ENCODE measurements at regions not wholly inside any gene's neighbourhood (a gene's known extent, or its start where the extent isn't known, plus 50 kb on each side); places are given as distances from the start of the nearest gene placed in this dataset.

DNA sequence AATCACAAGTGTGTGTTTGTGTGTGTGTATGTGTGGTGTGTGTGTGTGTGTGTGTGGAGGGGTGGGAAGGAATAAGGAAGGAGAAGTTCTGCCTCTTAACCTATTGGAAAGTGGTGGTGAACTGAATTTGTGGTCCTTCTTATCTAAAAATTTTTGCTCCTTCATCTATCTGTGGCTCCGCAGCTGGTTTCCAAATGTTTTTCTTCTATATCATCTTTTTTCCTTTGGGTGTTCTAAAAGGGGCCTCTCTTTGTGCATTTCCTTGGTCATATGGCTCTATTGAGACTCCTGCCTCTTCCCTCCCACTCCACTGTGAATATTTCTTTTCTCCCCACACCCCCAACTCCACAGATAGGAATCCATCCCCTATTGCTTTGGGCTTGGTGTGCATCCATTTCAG, 254.9 kb upstream of the CWC22 start:
- no peak for DNase-seq (ENCODE audit: low read depth)
- no peaks in the 10 kb centered on the region for H3K36me3 ChIP-seq (ENCODE audit: control insufficient read depth, insufficient read depth, low read length)
- H3K27me3 ChIP-seq (ENCODE audit: control insufficient read depth, insufficient read depth, low read length), result no peaks in the 10 kb centered on the region
- no peak overlapping the region for H3K4me3 ChIP-seq (ENCODE audit: low read depth, low read length)
- TF ChIP-seq CTCF (IDR thresholded peaks at IDR 0.05; ENCODE audit: insufficient read depth, low read length, poor library complexity, severe bottlenecking), result no peak

DNA sequence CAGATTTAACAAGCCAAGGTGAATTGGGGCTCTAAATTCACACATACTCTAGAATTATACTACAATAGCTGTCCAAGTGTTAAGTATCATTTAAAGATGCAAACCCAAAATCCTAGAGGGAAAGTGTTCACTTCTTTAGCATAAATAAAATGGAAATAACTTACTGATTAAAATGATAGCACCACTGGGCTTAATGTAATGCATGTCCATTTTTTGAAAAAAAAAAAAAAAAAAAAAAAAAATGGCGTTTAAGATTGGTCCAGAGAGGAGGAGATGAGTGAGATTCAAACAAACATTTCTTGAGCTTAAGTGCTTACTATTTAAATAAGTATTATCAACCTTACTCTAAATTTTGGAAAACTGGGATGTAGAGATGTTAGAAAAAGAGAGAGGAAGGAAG, 251.5 kb upstream of the CWC22 start:
- no peak for DNase-seq (ENCODE audit: low read depth)
- Histone ChIP-seq H3K27me3 (ENCODE audit: control insufficient read depth, insufficient read depth, low read length) (no peaks in the 10 kb centered on the region), H3K4me3 (ENCODE audit: low read depth, low read length) (no peak overlapping the region), H3K36me3 (ENCODE audit: control insufficient read depth, insufficient read depth, low read length) (no peaks in the 10 kb centered on the region)
- TF ChIP-seq CTCF (IDR thresholded peaks at IDR 0.05; ENCODE audit: insufficient read depth, low read length, poor library complexity, severe bottlenecking), result no peak

- DNase-seq (ENCODE audit: low read depth), result no peak
- no peak overlapping the region for H3K4me3 ChIP-seq (ENCODE audit: low read depth, low read length)
- H3K27me3 ChIP-seq (ENCODE audit: control insufficient read depth, insufficient read depth, low read length), result no peaks in the 10 kb centered on the region
- TF ChIP-seq CTCF (IDR thresholded peaks at IDR 0.05; ENCODE audit: insufficient read depth, low read length, poor library complexity, severe bottlenecking), result no peak
- H3K36me3 ChIP-seq (ENCODE audit: control insufficient read depth, insufficient read depth, low read length), result no peaks in the 10 kb centered on the region
These were observed 251.0 kb upstream of the CWC22 start for GRCh38 chr2:180258041-180258537.

DNA sequence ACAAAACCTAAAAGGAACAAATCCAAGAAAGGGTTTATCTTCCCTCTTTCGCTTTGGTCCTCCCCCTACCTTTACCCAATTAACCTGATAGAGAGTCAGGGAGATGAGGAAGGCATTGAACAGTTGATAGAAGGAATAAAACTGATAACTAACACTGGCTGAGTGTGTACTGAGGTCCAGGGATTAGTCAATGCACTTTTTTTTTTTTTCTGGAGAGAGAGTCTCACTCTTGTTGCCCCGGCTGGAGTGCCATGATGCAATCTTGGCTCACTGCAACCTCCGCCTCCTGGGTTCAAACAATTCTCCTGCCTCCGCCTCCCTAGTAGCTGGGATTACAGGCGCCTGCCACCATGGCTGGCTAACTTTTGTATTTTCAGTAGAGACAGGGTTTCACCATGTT, 250.2 kb upstream of the CWC22 start:
- no peak overlapping the region for H3K4me3 ChIP-seq (ENCODE audit: low read depth, low read length)
- no peak for DNase-seq (ENCODE audit: low read depth)
- H3K27me3 ChIP-seq (ENCODE audit: control insufficient read depth, insufficient read depth, low read length), result no peaks in the 10 kb centered on the region
- TF ChIP-seq CTCF (IDR thresholded peaks at IDR 0.05; ENCODE audit: insufficient read depth, low read length, poor library complexity, severe bottlenecking), result no peak
- no peaks in the 10 kb centered on the region for H3K36me3 ChIP-seq (ENCODE audit: control insufficient read depth, insufficient read depth, low read length)

- TF ChIP-seq CTCF (IDR thresholded peaks at IDR 0.05; ENCODE audit: insufficient read depth, low read length, poor library complexity, severe bottlenecking), result no peak
- H3K36me3 ChIP-seq (ENCODE audit: control insufficient read depth, insufficient read depth, low read length), result no peaks in the 10 kb centered on the region
- no peaks in the 10 kb centered on the region for H3K27me3 ChIP-seq (ENCODE audit: control insufficient read depth, insufficient read depth, low read length)
- no peak for DNase-seq (ENCODE audit: low read depth)
- no peak overlapping the region for H3K4me3 ChIP-seq (ENCODE audit: low read depth, low read length)
These were observed 248.9 kb upstream of the CWC22 start for GRCh38 chr2:180255981-180256380.

DNA sequence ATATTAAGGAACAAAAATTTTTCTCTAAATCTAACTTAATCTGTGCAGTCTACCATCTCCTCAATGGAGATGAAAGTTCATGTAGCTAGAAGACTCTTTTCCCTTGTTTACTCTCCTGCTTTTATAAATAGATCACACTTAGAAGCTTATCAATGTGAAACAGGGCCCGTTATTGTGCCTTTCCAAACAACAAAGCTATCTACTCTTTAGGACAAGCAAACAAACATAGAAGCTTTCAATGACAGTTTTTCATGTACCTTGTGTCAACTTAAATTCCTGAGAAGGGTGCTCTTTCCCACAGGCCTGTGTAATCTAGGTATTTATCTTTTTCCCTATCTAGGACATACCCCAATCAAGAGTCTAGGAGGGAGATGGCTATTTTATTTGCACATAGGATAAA, 247.8 kb upstream of the CWC22 start:
- DNase-seq (ENCODE audit: low read depth), result no peak
- no peaks in the 10 kb centered on the region for H3K27me3 ChIP-seq (ENCODE audit: control insufficient read depth, insufficient read depth, low read length)
- no peaks in the 10 kb centered on the region for H3K36me3 ChIP-seq (ENCODE audit: control insufficient read depth, insufficient read depth, low read length)
- no peak overlapping the region for H3K4me3 ChIP-seq (ENCODE audit: low read depth, low read length)
- no peak for TF ChIP-seq CTCF (IDR thresholded peaks at IDR 0.05; ENCODE audit: insufficient read depth, low read length, poor library complexity, severe bottlenecking)

All from kidney epithelial cell (primary cell).